KMS-11 (cell line): ENCODE measurements at regions not wholly inside any gene's neighbourhood (a gene's known extent, or its start where the extent isn't known, plus 50 kb on each side); places are given as distances from the start of the nearest gene placed in this dataset.

Source experiments
- H2AFZ ChIP-seq: fragments of 200-600 bp; sonication (generic); 2 replicates; pipeline ENCODE4 v1.6.1; 2016; ENCODE audit warnings: antibody characterized with exemption, mixed run types, low read depth
- H3K27ac ChIP-seq: fragments of 200-600 bp; sonication (generic); 2 replicates; pipeline ENCODE4 v1.6.1; 2016; ENCODE audit warnings: mild to moderate bottlenecking, mixed run types
- H3K27me3 ChIP-seq: fragments of 200-600 bp; sonication (generic); 2 replicates; pipeline ENCODE4 v1.6.1; 2017; ENCODE audit warnings: mild to moderate bottlenecking, low read depth, mixed run types, moderate library complexity; ENCODE audit not compliant: insufficient read depth
- H3K36me3 ChIP-seq: fragments of 200-600 bp; sonication (generic); 2 replicates; pipeline ENCODE4 v1.6.1; 2017; ENCODE audit warnings: mild to moderate bottlenecking, mixed run types; ENCODE audit not compliant: insufficient read depth
- H3K4me1 ChIP-seq: fragments of 200-600 bp; sonication (generic); 2 replicates; pipeline ENCODE4 v1.6.1; 2016; ENCODE audit warnings: mild to moderate bottlenecking, low read depth, mixed run types; ENCODE audit not compliant: poor library complexity, severe bottlenecking
- H3K4me2 ChIP-seq: fragments of 200-600 bp; sonication (generic); 2 replicates; pipeline ENCODE4 v1.7.0; 2016; ENCODE audit warnings: mild to moderate bottlenecking, mixed run types
- H3K4me3 ChIP-seq: fragments of 200-600 bp; sonication (generic); IDR thresholded peaks from 2 replicates; pipeline ENCODE4 v1.6.1; 2017; ENCODE audit warnings: low read depth, low read length, mixed read lengths; ENCODE audit not compliant: insufficient read depth
- H3K79me2 ChIP-seq: fragments of 200-600 bp; sonication (generic); 2 replicates; pipeline ENCODE4 v1.6.1; 2016; ENCODE audit warnings: low read depth, mixed run types; ENCODE audit not compliant: insufficient read depth
- H3K9ac ChIP-seq: fragments of 200-600 bp; sonication (generic); 2 replicates; pipeline ENCODE4 v1.6.1; 2016; ENCODE audit warnings: mild to moderate bottlenecking, mixed run types
- H4K20me1 ChIP-seq: fragments of 200-600 bp; sonication (generic); 2 replicates; pipeline ENCODE4 v1.6.1; 2016; ENCODE audit warnings: mild to moderate bottlenecking, mixed run types; ENCODE audit not compliant: insufficient read depth
- TF ChIP-seq, protein P1 (sequence below): fragments of 200-600 bp; sonication (generic); conservative IDR thresholded peaks from 2 replicates; pipeline ENCODE4 v1.6.1; 2017; ENCODE audit warnings: low read depth, mild to moderate bottlenecking, antibody characterized with exemption, low read length, moderate library complexity, mixed read lengths

DNA sequence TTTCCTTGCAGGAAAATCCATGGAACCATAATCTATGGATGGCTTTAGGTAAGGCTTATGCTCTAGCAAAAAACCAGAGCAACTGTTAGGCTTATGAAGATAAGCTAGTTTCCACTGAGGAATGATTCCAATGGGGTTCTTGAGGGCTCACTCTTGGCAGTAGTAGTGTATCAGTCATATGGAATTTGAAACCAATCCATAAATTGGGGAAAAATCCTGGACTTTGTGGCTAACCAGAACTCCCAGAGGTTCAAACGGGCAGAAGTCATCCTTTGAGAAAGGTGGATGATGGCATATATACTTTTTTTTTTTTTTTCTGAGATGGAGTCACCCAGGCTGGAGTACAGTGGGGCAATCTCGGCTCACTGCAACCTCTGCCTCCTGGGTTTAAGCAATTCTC, 54.2 kb upstream of the ATF3 start:
- H3K9ac ChIP-seq: no peak overlapping the region
- H3K27ac ChIP-seq: no peak overlapping the region
- H3K4me1 ChIP-seq: peaks cover 10% of the 10 kb centered on the region
- H3K36me3 ChIP-seq: no peaks in the 10 kb centered on the region
- H3K27me3 ChIP-seq: no peaks in the 10 kb centered on the region
- no peak overlapping the region for H3K4me2 ChIP-seq
- TF ChIP-seq, protein P1, sequence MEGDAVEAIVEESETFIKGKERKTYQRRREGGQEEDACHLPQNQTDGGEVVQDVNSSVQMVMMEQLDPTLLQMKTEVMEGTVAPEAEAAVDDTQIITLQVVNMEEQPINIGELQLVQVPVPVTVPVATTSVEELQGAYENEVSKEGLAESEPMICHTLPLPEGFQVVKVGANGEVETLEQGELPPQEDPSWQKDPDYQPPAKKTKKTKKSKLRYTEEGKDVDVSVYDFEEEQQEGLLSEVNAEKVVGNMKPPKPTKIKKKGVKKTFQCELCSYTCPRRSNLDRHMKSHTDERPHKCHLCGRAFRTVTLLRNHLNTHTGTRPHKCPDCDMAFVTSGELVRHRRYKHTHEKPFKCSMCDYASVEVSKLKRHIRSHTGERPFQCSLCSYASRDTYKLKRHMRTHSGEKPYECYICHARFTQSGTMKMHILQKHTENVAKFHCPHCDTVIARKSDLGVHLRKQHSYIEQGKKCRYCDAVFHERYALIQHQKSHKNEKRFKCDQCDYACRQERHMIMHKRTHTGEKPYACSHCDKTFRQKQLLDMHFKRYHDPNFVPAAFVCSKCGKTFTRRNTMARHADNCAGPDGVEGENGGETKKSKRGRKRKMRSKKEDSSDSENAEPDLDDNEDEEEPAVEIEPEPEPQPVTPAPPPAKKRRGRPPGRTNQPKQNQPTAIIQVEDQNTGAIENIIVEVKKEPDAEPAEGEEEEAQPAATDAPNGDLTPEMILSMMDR: no peak
- no peak overlapping the region for H3K4me3 ChIP-seq
- H4K20me1 ChIP-seq: no peaks in the 10 kb centered on the region
- no peak overlapping the region for H2AFZ ChIP-seq
- no peaks in the 10 kb centered on the region for H3K79me2 ChIP-seq

DNA sequence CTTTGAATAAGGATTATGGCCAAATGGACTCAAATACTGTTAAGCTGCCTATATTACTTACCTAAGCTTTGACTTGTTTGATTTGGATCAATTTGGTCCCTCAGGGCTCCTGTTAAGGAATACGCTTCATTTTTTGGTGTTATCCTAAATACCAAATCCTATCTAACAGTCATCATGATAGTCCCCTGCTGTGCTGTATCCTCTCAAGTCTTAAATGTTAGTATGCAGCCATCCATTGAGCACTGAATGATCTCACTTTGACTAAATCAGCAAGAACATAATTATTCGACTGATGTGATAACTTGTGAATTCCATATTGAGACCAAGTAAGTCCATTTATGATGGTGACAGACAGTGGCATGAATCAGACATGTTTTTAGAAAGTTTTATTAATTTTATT, 53.1 kb upstream of the ATF3 start:
- H3K4me3 ChIP-seq: no peak overlapping the region
- H3K79me2 ChIP-seq: no peaks in the 10 kb centered on the region
- H3K9ac ChIP-seq: no peak overlapping the region
- no peaks in the 10 kb centered on the region for H3K27me3 ChIP-seq
- no peaks in the 10 kb centered on the region for H4K20me1 ChIP-seq
- TF ChIP-seq, protein P1: no peak
- no peaks in the 10 kb centered on the region for H3K36me3 ChIP-seq
- no peak overlapping the region for H3K4me2 ChIP-seq
- H3K27ac ChIP-seq: no peak overlapping the region
- H2AFZ ChIP-seq: no peak overlapping the region
- H3K4me1 ChIP-seq: peaks cover 12% of the 10 kb centered on the region

DNA sequence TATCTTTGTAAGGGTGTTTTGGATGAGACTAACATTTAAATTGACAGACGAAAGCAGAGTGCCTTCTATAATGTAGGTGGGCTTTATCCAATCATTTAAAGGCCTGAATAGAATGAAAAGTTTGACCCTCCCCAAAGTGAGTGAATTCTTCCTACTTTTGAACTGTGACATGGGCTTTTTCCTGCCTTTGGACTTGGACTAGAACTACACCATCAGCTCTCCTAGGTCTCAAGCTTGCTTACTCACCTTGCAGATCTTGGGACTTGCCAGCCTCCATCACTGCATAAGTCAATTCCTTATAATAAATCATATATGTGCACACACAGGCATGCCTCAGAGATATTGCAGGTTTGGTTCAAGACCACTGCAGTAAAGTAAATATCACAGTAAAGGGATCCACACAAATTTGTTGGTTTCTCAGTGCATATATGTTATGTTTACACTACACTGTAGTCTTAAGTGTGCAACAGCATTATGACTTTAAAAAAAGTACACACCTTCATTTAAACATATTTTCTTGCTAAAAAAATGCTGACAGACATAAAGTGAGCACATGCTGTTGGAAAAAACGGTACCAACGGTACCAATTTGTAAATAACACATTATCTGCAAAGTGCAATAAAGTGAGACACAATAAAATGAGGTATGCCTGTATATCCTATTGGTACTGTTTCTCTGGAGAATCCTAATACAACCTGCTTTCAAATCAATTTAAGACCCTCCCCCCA, 51.6 kb upstream of the ATF3 start:
- no peaks in the 10 kb centered on the region for H3K27me3 ChIP-seq
- no peak overlapping the region for H2AFZ ChIP-seq
- TF ChIP-seq, protein P1: no peak
- H3K79me2 ChIP-seq: no peaks in the 10 kb centered on the region
- H3K4me3 ChIP-seq: no peak overlapping the region
- H3K4me2 ChIP-seq: no peak overlapping the region
- H3K27ac ChIP-seq: no peak overlapping the region
- H3K36me3 ChIP-seq: no peaks in the 10 kb centered on the region
- no peak overlapping the region for H3K9ac ChIP-seq
- H4K20me1 ChIP-seq: no peaks in the 10 kb centered on the region
- peaks cover 12% of the 10 kb centered on the region for H3K4me1 ChIP-seq

DNA sequence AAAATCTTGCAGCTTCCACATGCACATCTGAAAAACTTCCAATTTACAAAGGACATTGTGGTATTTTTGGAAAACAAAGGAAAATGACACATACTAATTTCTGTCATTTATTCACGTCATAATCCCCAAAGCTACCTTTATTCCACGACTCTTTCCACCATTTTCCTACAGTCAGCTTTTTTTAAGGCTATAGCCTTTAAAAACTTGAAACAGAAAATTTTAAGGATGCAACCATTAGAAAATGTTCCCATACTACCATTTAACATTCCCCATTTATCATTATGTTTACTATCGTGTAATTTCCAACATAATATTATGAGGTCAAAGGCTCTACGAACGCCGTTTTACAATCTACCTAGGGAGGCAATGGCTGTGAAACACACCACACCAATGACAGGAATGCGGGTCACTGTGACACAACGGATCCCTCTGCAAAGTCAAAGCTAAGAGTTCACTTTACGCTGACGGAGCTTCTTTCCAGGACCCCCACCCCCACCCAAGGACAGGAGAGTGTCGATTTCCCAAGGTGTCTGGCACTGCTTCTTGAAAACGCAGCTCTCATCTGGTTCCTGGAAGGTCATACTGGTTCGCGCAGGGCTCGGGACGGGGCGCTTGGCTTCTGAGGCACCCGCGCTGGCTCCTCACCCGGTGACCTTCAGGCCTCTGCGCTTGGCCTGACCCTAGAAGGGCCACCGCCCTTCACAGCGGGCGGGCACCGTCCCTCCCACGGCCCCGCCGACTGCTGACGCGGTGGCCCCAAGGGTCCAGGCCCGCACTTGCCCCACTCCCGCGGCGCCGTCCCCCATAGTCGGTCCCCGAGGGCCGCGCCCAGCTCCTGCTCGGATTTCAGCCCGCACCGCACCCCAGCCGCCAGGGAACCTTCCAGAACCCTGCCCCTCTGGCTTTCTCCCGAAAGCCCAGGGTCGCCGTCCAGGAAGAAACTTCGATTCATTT, 50.5 kb upstream of the ATF3 start:
- Histone ChIP-seq H3K4me2 (peak overlapping the region; percentile 48), H2AFZ (peak overlapping the region; percentile 96), H4K20me1 (no peaks in the 10 kb centered on the region), H3K27ac (peak overlapping the region; percentile 73), H3K4me3 (peak overlapping the region; percentile 94), H3K79me2 (no peaks in the 10 kb centered on the region), H3K4me1 (peaks cover 12% of the 10 kb centered on the region), H3K36me3 (no peaks in the 10 kb centered on the region), H3K27me3 (no peaks in the 10 kb centered on the region), H3K9ac (peak overlapping the region; percentile 96)
- TF ChIP-seq, protein P1: no peak; the same call in 1 of the 2 replicates
